ENCODE measurements at regions not wholly inside any gene's neighbourhood (a gene's known extent, or its start where the extent isn't known, plus 50 kb on each side); places are given as distances from the start of the nearest gene placed in this dataset.

DNA sequence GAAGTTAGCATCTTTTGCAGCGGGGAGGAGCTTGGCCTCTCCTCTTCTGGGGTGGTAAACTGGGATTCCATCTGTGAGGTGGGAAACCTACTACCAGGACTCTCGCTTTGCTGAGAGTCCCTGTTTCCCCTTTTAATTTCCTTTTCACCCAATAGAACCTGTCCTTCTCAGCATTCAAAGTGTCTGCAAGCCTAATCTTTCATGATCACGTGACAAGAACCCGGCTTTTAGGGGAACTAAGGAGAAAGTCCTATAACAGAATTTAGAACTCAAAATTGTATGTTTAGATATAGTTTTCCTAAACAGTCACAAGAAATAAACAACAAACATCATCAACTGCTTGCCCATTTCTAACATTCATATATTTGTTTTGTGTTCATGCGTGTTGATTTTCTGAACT is 103.6 kb upstream of the CDH19 start:
- TF ChIP-seq, protein P1, sequence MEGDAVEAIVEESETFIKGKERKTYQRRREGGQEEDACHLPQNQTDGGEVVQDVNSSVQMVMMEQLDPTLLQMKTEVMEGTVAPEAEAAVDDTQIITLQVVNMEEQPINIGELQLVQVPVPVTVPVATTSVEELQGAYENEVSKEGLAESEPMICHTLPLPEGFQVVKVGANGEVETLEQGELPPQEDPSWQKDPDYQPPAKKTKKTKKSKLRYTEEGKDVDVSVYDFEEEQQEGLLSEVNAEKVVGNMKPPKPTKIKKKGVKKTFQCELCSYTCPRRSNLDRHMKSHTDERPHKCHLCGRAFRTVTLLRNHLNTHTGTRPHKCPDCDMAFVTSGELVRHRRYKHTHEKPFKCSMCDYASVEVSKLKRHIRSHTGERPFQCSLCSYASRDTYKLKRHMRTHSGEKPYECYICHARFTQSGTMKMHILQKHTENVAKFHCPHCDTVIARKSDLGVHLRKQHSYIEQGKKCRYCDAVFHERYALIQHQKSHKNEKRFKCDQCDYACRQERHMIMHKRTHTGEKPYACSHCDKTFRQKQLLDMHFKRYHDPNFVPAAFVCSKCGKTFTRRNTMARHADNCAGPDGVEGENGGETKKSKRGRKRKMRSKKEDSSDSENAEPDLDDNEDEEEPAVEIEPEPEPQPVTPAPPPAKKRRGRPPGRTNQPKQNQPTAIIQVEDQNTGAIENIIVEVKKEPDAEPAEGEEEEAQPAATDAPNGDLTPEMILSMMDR (IDR thresholded peaks at IDR 0.05) = no peak

GRCh38 chr18:66695281-66695680 is 91.4 kb upstream of the CDH19 start:
- DNase-seq = no peak

More for the DNA sequence above, 103.6 kb upstream of the CDH19 start:
- ATAC-seq = no peak
- H3K4me3 ChIP-seq = no peak overlapping the region
- H3K4me1 ChIP-seq = peaks cover 0 to 4% (median 0%) of the 10 kb centered on the region in 9 donors
- no peaks in the 10 kb centered on the region for H3K9me3 ChIP-seq
- no peak for DNase-seq
- WGBS, 2 donors = 86 to 91% methylated on average over 5 of the region's 5 CpGs
- intact Hi-C loops (cut with DNase I) = no loop called here
- no peak overlapping the region for H3K27ac ChIP-seq
- H3K27me3 ChIP-seq = no peaks in the 10 kb centered on the region
- no peaks in the 10 kb centered on the region for H3K36me3 ChIP-seq

GRCh38 chr18:66694852-66695251 is 91.0 kb upstream of the CDH19 start:
- TF ChIP-seq, protein P1 (IDR thresholded peaks at IDR 0.05) = no peak
- no peak overlapping the region for H3K27ac ChIP-seq
- no peaks in the 10 kb centered on the region for H3K4me1 ChIP-seq
- intact Hi-C loops (cut with DNase I) = no loop called here
- DNase-seq = no peak
- H3K36me3 ChIP-seq = no peaks in the 10 kb centered on the region
- 68 to 78% methylated on average over 1 of the region's 1 CpG for WGBS, 2 donors
- no peak for ATAC-seq
- no peaks in the 10 kb centered on the region for H3K27me3 ChIP-seq
- no peak overlapping the region for H3K4me3 ChIP-seq
- H3K9me3 ChIP-seq = peaks cover 0 to 7% (median 0%) of the 10 kb centered on the region in 11 donors

More at GRCh38 chr18:66695281-66695680, 91.4 kb upstream of the CDH19 start:
- no peaks in the 10 kb centered on the region for H3K4me1 ChIP-seq
- no peak overlapping the region for H3K4me3 ChIP-seq
- TF ChIP-seq, protein P1 (IDR thresholded peaks at IDR 0.05) = no peak
- peaks cover 0 to 6% (median 0%) of the 10 kb centered on the region in 11 donors for H3K9me3 ChIP-seq
- intact Hi-C loops (cut with DNase I) = no loop called here
- no peak for ATAC-seq
- H3K27ac ChIP-seq = no peak overlapping the region
- H3K27me3 ChIP-seq = no peaks in the 10 kb centered on the region
- H3K36me3 ChIP-seq = no peaks in the 10 kb centered on the region

DNA sequence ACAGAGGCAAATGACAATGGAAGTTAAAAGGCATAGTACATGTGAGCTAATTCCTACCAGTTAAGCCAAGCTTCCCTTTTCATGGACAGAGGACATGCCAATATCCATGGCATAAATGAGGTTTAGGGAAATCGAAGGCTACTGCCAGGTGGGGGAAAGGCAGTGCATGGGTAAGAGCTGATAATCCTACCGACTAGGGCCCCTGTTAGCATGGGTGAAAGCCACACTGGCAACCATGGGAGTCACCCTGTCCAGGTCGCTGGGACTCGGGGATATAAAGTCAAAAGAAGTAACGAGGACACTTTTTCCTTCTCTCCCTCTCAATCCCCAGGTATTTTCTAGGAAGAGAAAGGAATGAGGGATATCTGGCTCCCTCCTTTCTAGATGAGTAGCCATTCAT is 83.7 kb upstream of the CDH19 start:
- peaks cover 0 to 32% (median 6%) of the 10 kb centered on the region in 11 donors for H3K9me3 ChIP-seq
- TF ChIP-seq, protein P1 (IDR thresholded peaks at IDR 0.05) = no peak
- no peak for DNase-seq
- 93 to 95% methylated on average over 5 of the region's 5 CpGs for WGBS, 2 donors
- peaks cover 0 to 10% (median 0%) of the 10 kb centered on the region in 9 donors for H3K4me1 ChIP-seq
- intact Hi-C loops (cut with DNase I) = no loop called here
- H3K36me3 ChIP-seq = no peaks in the 10 kb centered on the region
- no peak for ATAC-seq
- H3K27ac ChIP-seq = no peak overlapping the region
- no peak overlapping the region for H3K4me3 ChIP-seq
- H3K27me3 ChIP-seq = no peaks in the 10 kb centered on the region

Data from heart right ventricle (tissue), 16 donors.